Ovary (tissue), 3 donors: ENCODE measurements at regions not wholly inside any gene's neighbourhood (a gene's known extent, or its start where the extent isn't known, plus 50 kb on each side); places are given as distances from the start of the nearest gene placed in this dataset.

Experiments used
- CTCF ChIP-seq, 3 donors: fragments of 450-650 bp in 2 of 3; fragments of 200-600 bp in 1 of 3; IDR thresholded peaks; one replicate each; pipeline versions ENCODE4 v1.5.1 to v1.8.0; 2016 to 2022; ENCODE audit warnings: antibody characterized with exemption in 3 of 3, mild to moderate bottlenecking in 1 of 3
- POLR2A ChIP-seq: fragments of 450-650 bp; IDR thresholded peaks from one replicate; pipeline ENCODE4 v1.6.1; 2017; ENCODE audit warnings: antibody characterized with exemption, mild to moderate bottlenecking, moderate library complexity
- donor health status: DM: no; HTN: no; CAD: no.

DNA sequence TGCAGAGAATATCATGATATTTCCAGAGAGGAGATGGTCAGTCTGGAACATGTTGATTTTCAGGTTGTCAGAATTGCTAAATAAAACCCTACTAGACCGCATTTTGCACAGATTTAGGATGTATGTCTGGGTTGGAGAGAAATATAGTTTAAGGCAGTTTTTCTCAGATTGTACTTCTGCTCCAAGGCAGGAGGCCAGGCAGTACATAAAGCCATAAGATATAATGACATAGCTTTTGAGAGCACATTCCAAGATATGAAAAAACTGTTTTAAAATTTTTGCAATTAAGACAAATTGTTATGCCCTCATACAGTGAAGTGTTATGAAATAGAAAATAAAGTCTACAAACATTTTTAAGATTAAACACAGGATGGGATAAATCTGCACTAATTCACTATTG lies 301.8 kb upstream of the CBLB start:
- TF ChIP-seq CTCF (IDR thresholded peaks at IDR 0.05), result no peak
- no peak for TF ChIP-seq POLR2A
